ENCODE measurements at regions not wholly inside any gene's neighbourhood (a gene's known extent, or its start where the extent isn't known, plus 50 kb on each side); places are given as distances from the start of the nearest gene placed in this dataset.

- Mint-ChIP-seq H3K9me3 (ENCODE audit: unreplicated experiment) (no peaks in the 10 kb centered on the region), H3K36me3 (ENCODE audit: unreplicated experiment) (no peaks in the 10 kb centered on the region)
Measured at GRCh38 chr2:123636232-123636631, 388.9 kb upstream of the CNTNAP5 start.

GRCh38 chr2:123640685-123641335 lies 384.3 kb upstream of the CNTNAP5 start:
- no peak overlapping the region for H3K4me3 Mint-ChIP-seq (ENCODE audit: unreplicated experiment)
- H3K36me3 Mint-ChIP-seq (ENCODE audit: unreplicated experiment), result no peaks in the 10 kb centered on the region
- peaks cover 2% of the 10 kb centered on the region for H3K27me3 Mint-ChIP-seq (ENCODE audit: unreplicated experiment)
- no peaks in the 10 kb centered on the region for H3K9me3 Mint-ChIP-seq (ENCODE audit: unreplicated experiment)
- H3K27ac Mint-ChIP-seq (ENCODE audit: unreplicated experiment), result no peak overlapping the region
- H3K4me1 Mint-ChIP-seq (ENCODE audit: low read depth, unreplicated experiment), result no peaks in the 10 kb centered on the region
- DNase-seq, result no peak
- no peak for TF ChIP-seq CTCF (IDR thresholded peaks at IDR 0.05; ENCODE audit: partially characterized antibody, unreplicated experiment)

More at GRCh38 chr2:123636232-123636631, 388.9 kb upstream of the CNTNAP5 start:
- Mint-ChIP-seq H3K4me3 (ENCODE audit: unreplicated experiment) (no peak overlapping the region), H3K27me3 (ENCODE audit: unreplicated experiment) (no peaks in the 10 kb centered on the region), H3K4me1 (ENCODE audit: low read depth, unreplicated experiment) (no peaks in the 10 kb centered on the region), H3K27ac (ENCODE audit: unreplicated experiment) (no peak overlapping the region)
- DNase-seq, result no peak
- no peak for TF ChIP-seq CTCF (IDR thresholded peaks at IDR 0.05; ENCODE audit: partially characterized antibody, unreplicated experiment)

- Mint-ChIP-seq H3K4me3 (ENCODE audit: unreplicated experiment) (no peak overlapping the region), H3K27ac (ENCODE audit: unreplicated experiment) (no peak overlapping the region), H3K36me3 (ENCODE audit: unreplicated experiment) (no peaks in the 10 kb centered on the region), H3K9me3 (ENCODE audit: unreplicated experiment) (no peaks in the 10 kb centered on the region), H3K4me1 (ENCODE audit: low read depth, unreplicated experiment) (no peaks in the 10 kb centered on the region), H3K27me3 (ENCODE audit: unreplicated experiment) (peaks cover 2% of the 10 kb centered on the region)
- TF ChIP-seq CTCF (IDR thresholded peaks at IDR 0.05; ENCODE audit: partially characterized antibody, unreplicated experiment), result no peak
- DNase-seq, result no peak
Measured at GRCh38 chr2:123644053-123644452, 381.0 kb upstream of the CNTNAP5 start.

GRCh38 chr2:123648016-123648415 lies 377.1 kb upstream of the CNTNAP5 start:
- no peaks in the 10 kb centered on the region for H3K36me3 Mint-ChIP-seq (ENCODE audit: unreplicated experiment)
- H3K27ac Mint-ChIP-seq (ENCODE audit: unreplicated experiment), result no peak overlapping the region

More at GRCh38 chr2:123648016-123648415, 377.1 kb upstream of the CNTNAP5 start:
- Mint-ChIP-seq H3K4me1 (ENCODE audit: low read depth, unreplicated experiment) (no peaks in the 10 kb centered on the region), H3K9me3 (ENCODE audit: unreplicated experiment) (no peaks in the 10 kb centered on the region), H3K27me3 (ENCODE audit: unreplicated experiment) (peaks cover 2% of the 10 kb centered on the region), H3K4me3 (ENCODE audit: unreplicated experiment) (no peak overlapping the region)
- no peak for TF ChIP-seq CTCF (IDR thresholded peaks at IDR 0.05; ENCODE audit: partially characterized antibody, unreplicated experiment)
- DNase-seq, result no peak
